ENCODE measurements at regions not wholly inside any gene's neighbourhood (a gene's known extent, or its start where the extent isn't known, plus 50 kb on each side); places are given as distances from the start of the nearest gene placed in this dataset.
"Not testable (repeated sequence)": the region's sequence is repeated elsewhere in the genome, so short reads cannot be mapped to it uniquely, and the experiment has no call there.

- DNase-seq: no peak
Observed at GRCh38 chr13:69234171-69234570, 873.5 kb upstream of the ATXN8OS start.

DNA sequence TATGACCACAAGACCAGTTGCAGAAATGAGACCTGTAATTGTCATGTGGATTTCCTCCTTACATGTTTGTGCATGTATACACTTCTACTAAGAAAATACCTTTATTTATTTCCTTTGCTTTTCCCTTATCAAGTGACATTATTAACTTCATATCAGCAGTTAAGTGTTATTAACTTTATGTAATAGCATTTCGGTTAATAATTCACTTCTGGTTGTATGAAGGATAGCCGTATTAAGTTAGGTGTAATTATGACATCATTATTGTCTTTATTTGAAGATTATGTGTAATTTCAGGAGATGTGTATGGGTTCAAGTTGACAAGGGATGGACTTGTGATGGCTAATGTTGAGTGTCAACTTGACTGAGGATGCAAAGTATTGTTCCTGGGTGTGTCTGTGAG lies 881.2 kb upstream of the ATXN8OS start:
- DNase-seq: no peak

DNA sequence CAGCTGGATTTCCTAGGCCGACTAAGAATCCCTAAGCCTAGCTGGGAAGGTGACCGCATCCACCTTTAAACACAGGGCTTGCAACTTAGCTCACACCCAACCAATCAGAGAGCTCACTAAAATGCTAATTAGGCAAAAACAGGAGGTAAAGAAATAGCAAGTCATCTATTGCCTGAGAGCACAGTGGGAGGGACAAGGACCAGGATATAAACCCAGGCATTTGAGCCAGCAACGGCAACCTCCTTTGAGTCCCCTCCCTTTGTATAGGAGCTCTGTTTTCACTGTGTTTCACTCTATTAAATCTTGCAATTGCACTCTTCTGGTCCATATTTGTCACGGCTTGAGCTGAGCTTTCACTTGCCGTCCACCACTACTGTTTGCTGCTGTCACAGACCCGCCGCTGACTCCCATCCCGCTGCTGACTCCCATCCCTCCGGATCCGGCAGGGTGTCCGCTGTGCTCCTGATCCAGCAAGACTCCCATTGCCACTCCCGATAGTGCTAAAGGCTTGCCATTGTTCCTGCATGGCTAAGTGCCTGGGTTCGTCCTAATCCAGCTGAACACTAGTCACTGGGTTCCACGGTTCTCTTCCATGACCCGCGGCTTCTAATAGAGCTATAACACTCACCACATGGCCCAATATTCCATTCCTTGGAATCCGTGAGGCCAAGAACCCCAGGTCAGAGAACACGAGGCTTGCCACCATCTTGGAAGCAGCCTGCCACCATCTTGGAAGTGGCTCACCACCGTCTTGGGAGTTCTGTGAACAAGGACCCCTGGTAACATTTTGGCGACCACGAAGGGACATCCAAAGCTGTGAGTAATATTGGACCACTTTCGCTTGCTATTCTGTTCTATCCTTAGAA lies 885.8 kb upstream of the ATXN8OS start:
- DNase-seq: not testable (repeated sequence)

- no peak for DNase-seq
Observed at GRCh38 chr13:69213396-69213795, 894.2 kb upstream of the ATXN8OS start.

DNA sequence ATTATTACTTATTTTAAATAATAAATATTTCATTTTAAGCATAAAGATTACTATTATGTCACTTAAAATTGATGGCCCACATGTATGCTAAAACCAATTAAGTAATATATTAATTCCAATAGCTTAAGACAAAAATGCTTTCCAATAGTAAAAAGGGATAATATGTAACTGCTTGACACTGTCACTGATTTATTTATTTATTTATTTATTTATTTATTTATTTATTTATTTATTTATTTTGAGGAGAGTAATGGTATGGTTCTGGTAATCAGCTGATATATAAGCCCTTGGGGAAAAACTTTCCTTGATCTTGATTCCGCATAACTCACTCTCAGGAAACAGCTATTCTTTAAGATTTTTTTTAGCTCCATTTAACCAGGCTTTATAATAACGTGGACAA lies 903.0 kb upstream of the ATXN8OS start:
- DNase-seq: no peak

GRCh38 chr13:69202996-69203395 lies 904.6 kb upstream of the ATXN8OS start:
- DNase-seq: no peak

DNA sequence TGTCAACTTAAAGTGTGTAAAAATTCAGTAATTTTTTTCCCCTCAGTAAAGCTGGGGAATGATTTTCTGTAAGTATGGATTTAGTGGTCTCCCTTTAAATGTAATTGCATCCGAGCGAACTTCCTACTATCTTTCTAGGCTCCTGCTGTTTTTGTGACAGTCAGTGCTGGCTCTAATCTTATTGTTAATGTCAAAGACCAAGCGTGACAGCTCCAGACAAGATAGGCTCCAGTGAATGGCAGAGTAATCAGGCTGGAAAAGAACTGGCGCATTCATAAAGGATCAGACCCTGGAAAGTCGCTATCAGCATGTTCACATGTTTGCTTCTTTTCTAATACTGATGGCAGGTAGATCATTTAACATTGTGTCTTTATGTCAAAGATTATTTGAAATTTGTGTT lies 908.0 kb upstream of the ATXN8OS start:
- DNase-seq: no peak

DNA sequence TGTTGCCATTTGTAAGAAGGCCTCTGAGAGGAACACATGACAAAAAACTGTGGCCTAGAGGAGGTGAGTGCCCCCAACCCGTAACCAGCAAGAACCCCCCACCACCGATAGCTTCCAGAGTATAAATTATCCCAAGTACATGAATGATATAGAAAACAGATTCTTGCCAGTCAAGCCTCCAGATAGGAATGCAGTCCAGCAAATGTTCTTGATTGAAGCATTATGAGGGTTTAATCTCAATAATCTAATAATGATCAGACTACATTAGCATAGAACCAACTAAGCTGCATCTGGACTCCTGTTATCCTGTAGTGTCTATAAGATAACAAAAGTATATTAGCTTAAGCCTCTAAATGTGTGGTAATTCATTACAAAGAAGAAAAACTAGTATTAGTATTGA lies 908.9 kb upstream of the ATXN8OS start:
- DNase-seq: no peak

GRCh38 chr13:69194130-69194529 lies 913.5 kb upstream of the ATXN8OS start:
- no peak for DNase-seq

- no peak for DNase-seq
Observed at GRCh38 chr13:69180034-69180433, 927.6 kb upstream of the ATXN8OS start.

DNA sequence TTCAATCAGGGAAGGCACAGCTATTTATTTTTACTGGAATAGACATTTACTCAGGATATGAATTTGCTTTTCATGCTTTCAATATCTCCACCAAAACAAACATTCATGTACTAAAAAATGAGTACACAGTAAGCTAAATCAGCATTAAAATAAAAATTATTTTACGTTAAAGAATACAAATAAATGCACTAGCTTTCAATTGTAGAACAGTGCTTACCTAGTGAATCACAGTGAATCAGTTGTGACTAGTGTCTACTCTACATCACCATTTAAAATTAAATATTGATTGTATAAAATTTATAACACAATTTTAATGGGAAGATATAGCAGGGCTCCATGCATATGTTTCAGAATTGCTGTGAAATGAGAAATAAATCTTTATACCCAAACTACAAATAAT lies 929.6 kb upstream of the ATXN8OS start:
- no peak for DNase-seq

- no peak for DNase-seq
Observed at GRCh38 chr13:69168436-69168835, 939.2 kb upstream of the ATXN8OS start.

GRCh38 chr13:69155136-69155535 lies 952.5 kb upstream of the ATXN8OS start:
- DNase-seq: no peak

DNA sequence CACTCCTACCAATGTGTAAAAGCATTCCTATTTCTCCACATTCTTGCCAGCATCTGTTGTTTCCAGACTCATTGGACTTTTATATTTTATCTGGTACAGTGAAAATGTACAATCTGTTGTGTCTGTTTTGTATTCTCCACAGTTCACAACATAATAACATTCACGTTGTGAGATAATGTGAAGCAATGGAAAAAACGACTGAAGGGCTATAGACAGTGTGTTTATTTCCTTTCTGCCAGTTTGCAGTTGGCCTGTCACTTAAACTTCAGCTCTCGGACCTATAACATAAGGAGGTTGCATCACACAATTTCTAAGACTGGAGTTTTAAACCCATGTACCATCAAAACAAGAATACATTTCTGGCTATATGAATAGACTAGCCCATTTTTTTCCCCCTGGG lies 965.5 kb upstream of the ATXN8OS start:
- DNase-seq: no peak

DNA sequence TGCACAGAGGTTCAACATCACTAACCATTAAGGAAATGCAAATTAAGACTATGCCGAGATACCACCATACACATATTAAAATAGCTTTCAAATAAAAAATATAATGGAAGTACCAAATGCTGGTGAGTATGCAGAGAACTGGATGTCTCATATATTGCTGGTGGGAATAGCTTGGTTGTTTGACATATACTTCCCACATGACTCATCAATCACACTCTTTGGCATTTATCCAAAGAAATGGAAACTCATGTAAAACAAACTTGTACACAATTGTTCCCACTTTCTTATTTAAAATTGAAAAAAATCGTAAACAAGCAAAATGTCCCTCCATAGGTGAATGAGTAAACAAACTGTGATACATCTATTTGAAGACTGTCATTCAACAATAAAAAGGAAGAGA lies 982.6 kb upstream of the ATXN8OS start:
- no peak for DNase-seq

GRCh38 chr13:69109891-69110525 lies 997.6 kb upstream of the ATXN8OS start:
- no peak for DNase-seq

DNA sequence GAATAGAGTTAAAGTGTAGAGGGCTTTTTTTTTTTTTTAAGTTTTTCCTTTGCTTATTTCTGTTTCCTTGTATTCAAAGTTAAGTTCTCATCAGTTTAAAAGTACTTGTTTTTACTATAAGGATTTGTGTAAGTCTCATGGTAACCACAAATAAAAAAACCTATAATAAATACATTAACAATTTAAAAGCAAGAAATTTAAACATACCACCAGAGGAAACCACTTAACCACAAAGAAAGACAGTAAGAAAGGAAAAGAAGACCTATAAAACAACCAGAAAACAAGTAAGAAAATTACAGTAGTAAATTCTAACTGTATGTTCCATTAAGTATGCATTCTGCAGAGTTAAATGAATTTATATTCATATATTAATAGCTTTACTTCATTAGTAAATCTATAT lies 999.1 kb upstream of the ATXN8OS start:
- DNase-seq: no peak

DNA sequence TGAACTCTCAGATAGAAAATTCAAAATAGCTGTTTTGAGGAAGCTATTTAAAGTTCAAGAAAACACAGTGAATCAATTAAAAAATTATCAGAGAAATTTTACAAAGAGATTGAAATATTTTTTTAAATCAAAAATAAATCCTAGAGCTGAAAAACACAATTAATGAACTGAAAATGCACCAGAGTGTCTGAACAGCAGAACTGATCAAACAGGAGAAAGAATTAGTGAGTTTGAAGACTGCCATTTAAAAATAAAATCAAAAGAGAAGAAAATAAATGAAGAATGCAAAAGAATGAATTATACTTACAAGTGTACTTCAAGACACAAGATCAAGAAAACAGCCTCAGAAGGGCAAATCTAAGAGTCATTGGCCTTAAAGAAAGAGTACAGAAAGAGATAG lies 1000.2 kb upstream of the ATXN8OS start:
- no peak for DNase-seq

DNA sequence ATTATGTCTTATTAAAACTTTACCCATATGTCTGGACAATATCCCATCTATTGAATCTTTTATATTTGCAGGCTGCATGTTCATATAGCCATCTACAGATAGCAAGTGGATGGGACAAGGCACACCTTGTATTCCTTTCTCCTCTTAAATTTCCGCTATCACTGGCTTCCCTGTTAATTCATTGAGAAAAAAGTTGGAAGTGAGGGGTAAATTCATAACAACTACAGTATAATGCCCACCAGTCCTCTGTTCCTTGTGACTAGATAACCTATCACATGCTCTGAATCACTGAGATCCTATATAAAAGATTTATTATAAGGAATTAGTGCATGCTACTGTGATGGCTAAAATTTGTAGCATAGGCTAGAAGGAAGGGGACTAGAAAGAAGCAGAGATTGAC lies 1005.8 kb upstream of the ATXN8OS start:
- no peak for DNase-seq

DNA sequence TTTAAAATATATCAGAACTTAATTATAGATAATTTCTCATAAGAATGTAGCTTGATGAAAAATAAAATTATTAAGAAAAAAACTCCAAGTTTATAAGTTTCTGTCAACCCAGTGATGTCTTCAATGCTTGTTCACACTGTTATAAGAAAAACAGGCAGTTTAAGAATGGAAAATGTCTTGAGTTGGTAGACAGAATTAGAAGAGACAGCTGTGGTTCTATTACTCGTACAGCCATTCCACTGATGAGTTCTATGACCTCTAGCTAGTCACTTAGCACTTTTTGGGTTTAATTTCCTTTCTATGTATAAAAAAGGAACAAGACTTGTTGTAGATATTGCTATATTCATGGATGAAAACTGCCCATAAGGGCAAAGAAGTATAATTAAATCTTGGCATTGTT lies 1013.1 kb upstream of the ATXN8OS start:
- DNase-seq: no peak

GRCh38 chr13:69092615-69093322 lies 1014.9 kb upstream of the ATXN8OS start:
- no peak for DNase-seq

GRCh38 chr13:69077267-69077666 lies 1030.4 kb upstream of the ATXN8OS start:
- no peak for DNase-seq

DNA sequence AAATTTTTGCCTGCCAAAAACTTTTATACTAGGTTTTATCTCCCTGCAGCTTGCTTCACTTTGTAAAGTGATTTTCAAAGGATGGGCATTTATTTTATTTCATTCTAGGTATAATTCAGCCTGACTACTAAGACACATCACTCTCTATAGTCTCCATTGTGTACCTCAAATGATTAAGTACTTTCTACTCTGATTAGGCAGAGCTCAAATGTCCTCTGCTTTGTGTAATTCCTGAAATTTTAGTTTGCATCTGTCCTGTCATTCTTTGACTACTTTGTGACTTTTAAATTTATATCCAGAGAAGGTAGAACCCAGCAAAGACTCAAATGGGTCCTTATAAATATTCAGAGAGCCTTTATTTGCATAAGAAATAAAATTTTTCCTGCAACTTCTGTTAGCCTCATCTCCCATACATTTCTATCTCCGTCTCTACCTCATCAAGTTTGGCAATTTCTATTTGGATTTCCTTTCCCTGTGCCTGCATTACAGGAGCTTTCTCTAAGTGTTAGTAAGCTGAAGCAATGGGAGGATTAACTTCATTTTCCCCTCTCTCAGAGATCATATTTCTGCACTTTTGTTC lies 1038.0 kb upstream of the ATXN8OS start:
- no peak for DNase-seq

- DNase-seq: no peak
Observed at GRCh38 chr13:69050696-69051095, 1056.9 kb upstream of the ATXN8OS start.
